ENCODE measurements at regions not wholly inside any gene's neighbourhood (a gene's known extent, or its start where the extent isn't known, plus 50 kb on each side); places are given as distances from the start of the nearest gene placed in this dataset.

- DNase-seq (no peak), ATAC-seq (ENCODE audit: insufficient read depth, low FRiP score) (no peak)
- H3K27me3 ChIP-seq (ENCODE audit: control insufficient read depth in 3 of 3, insufficient read depth in 3 of 3, low read length in 2 of 3): no peaks in the 10 kb centered on the region
- H3K4me3 ChIP-seq: no peak overlapping the region
- no peaks in the 10 kb centered on the region for H3K36me3 ChIP-seq (ENCODE audit: control insufficient read depth in 4 of 4, insufficient read depth in 4 of 4, low read length in 4 of 4)
- no peaks in the 10 kb centered on the region for H3K9me3 ChIP-seq (ENCODE audit: control insufficient read depth in 4 of 4, insufficient read depth in 3 of 4, low read length in 3 of 4)
- peaks cover 0 to 4% (median 0%) of the 10 kb centered on the region in 5 donors for H3K4me1 ChIP-seq (ENCODE audit: control insufficient read depth in 5 of 5, insufficient read depth in 5 of 5, low read length in 5 of 5)
- H3K9ac ChIP-seq (ENCODE audit: insufficient read depth in 1 of 2, low read length in 2 of 2): no peak overlapping the region
- H3K27ac ChIP-seq (ENCODE audit: low read depth in 1 of 2, low read length in 1 of 2): no peak overlapping the region
- WGBS, 2 donors: 52 to 71% methylated on average over 2 of the region's 2 CpGs
- TF ChIP-seq, protein P1, sequence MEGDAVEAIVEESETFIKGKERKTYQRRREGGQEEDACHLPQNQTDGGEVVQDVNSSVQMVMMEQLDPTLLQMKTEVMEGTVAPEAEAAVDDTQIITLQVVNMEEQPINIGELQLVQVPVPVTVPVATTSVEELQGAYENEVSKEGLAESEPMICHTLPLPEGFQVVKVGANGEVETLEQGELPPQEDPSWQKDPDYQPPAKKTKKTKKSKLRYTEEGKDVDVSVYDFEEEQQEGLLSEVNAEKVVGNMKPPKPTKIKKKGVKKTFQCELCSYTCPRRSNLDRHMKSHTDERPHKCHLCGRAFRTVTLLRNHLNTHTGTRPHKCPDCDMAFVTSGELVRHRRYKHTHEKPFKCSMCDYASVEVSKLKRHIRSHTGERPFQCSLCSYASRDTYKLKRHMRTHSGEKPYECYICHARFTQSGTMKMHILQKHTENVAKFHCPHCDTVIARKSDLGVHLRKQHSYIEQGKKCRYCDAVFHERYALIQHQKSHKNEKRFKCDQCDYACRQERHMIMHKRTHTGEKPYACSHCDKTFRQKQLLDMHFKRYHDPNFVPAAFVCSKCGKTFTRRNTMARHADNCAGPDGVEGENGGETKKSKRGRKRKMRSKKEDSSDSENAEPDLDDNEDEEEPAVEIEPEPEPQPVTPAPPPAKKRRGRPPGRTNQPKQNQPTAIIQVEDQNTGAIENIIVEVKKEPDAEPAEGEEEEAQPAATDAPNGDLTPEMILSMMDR (IDR thresholded peaks at IDR 0.05; ENCODE audit: control extremely low read depth, extremely low read depth): no peak
Measured at GRCh38 chr2:67485431-67485830, 88.3 kb downstream of the ETAA1 start.

- DNase-seq (no peak), ATAC-seq (ENCODE audit: insufficient read depth, low FRiP score) (peak; percentile 64)
- H3K9ac ChIP-seq (ENCODE audit: insufficient read depth in 1 of 2, low read length in 2 of 2): no peak overlapping the region
- peaks cover 0 to 4% (median 0%) of the 10 kb centered on the region in 5 donors for H3K4me1 ChIP-seq (ENCODE audit: control insufficient read depth in 5 of 5, insufficient read depth in 5 of 5, low read length in 5 of 5)
- no peak overlapping the region for H3K4me3 ChIP-seq
- H3K27me3 ChIP-seq (ENCODE audit: control insufficient read depth in 3 of 3, insufficient read depth in 3 of 3, low read length in 2 of 3): no peaks in the 10 kb centered on the region
- TF ChIP-seq, protein P1 (IDR thresholded peaks at IDR 0.05; ENCODE audit: control extremely low read depth, extremely low read depth): no peak
- H3K36me3 ChIP-seq (ENCODE audit: control insufficient read depth in 4 of 4, insufficient read depth in 4 of 4, low read length in 4 of 4): no peaks in the 10 kb centered on the region
- 86 to 92% methylated on average over 1 of the region's 1 CpG for WGBS, 2 donors
- no peaks in the 10 kb centered on the region for H3K9me3 ChIP-seq (ENCODE audit: control insufficient read depth in 4 of 4, insufficient read depth in 3 of 4, low read length in 3 of 4)
- no peak overlapping the region for H3K27ac ChIP-seq (ENCODE audit: low read depth in 1 of 2, low read length in 1 of 2)
Measured at GRCh38 chr2:67486041-67486796, 89.1 kb downstream of the ETAA1 start.

DNA sequence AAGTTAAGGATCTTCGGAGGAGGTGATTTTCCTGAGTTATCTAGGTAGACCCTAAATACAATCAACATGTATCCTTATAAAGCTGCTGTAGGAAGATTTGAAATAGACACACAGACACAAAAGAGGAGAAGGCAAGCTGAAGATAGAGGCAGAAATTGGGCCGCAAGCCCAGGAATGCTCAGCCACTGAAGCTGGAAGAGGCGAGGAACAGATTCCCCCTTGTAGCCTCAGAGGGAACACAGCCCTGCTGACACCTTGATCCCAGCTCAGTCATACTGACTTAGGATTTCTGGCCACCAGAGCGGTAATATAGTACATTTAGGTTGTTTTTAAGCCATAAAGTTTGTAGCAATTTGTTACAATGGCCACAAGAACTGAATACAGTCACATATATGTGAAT is 90.9 kb downstream of the ETAA1 start:
- ATAC-seq (ENCODE audit: insufficient read depth, low FRiP score) (no peak), DNase-seq (no peak)
- no peak overlapping the region for H3K4me3 ChIP-seq
- TF ChIP-seq, protein P1 (IDR thresholded peaks at IDR 0.05; ENCODE audit: control extremely low read depth, extremely low read depth): no peak
- no peaks in the 10 kb centered on the region for H3K27me3 ChIP-seq (ENCODE audit: control insufficient read depth in 3 of 3, insufficient read depth in 3 of 3, low read length in 2 of 3)
- H3K9me3 ChIP-seq (ENCODE audit: control insufficient read depth in 4 of 4, insufficient read depth in 3 of 4, low read length in 3 of 4): no peaks in the 10 kb centered on the region
- 96% methylated on average over 4 of the region's 4 CpGs for WGBS, 2 donors
- H3K36me3 ChIP-seq (ENCODE audit: control insufficient read depth in 4 of 4, insufficient read depth in 4 of 4, low read length in 4 of 4): no peaks in the 10 kb centered on the region
- no peak overlapping the region for H3K27ac ChIP-seq (ENCODE audit: low read depth in 1 of 2, low read length in 1 of 2)
- H3K9ac ChIP-seq (ENCODE audit: insufficient read depth in 1 of 2, low read length in 2 of 2): no peak overlapping the region
- H3K4me1 ChIP-seq (ENCODE audit: control insufficient read depth in 5 of 5, insufficient read depth in 5 of 5, low read length in 5 of 5): peaks cover 0 to 4% (median 0%) of the 10 kb centered on the region in 5 donors
